Mucosa of stomach (tissue), 1 donor: ENCODE measurements at regions not wholly inside any gene's neighbourhood (a gene's known extent, or its start where the extent isn't known, plus 50 kb on each side); places are given as distances from the start of the nearest gene placed in this dataset.

Experiments used
- H3K27me3 ChIP-seq: one replicate; pipeline ENCODE4 v1.7.0; 2013; ENCODE audit warnings: mild to moderate bottlenecking, low read length; ENCODE audit not compliant: control insufficient read depth, insufficient read depth
- H3K36me3 ChIP-seq: one replicate; pipeline ENCODE4 v1.7.0; 2013; ENCODE audit warnings: low read length; ENCODE audit not compliant: control insufficient read depth, insufficient read depth
- H3K4me1 ChIP-seq: one replicate; pipeline ENCODE4 v1.7.0; 2013; ENCODE audit warnings: mild to moderate bottlenecking, low read length; ENCODE audit not compliant: control insufficient read depth, insufficient read depth
- H3K4me3 ChIP-seq: one replicate; pipeline ENCODE4 v1.7.0; 2013; ENCODE audit warnings: low read length
- H3K9ac ChIP-seq: one replicate; pipeline ENCODE4 v1.7.0; 2013; ENCODE audit warnings: mild to moderate bottlenecking, low read length, moderate library complexity
- H3K9me3 ChIP-seq: one replicate; pipeline ENCODE4 v1.7.0; 2013; ENCODE audit warnings: mild to moderate bottlenecking, low read length, moderate library complexity; ENCODE audit not compliant: control insufficient read depth
- donor health status: Pancreatic carcinoma.

GRCh38 chr2:7997279-7997678 is 684.6 kb upstream of the ID2 start:
- no peaks in the 10 kb centered on the region for H3K9me3 ChIP-seq
- H3K9ac ChIP-seq = no peak overlapping the region
- no peak overlapping the region for H3K4me3 ChIP-seq
- H3K4me1 ChIP-seq = no peaks in the 10 kb centered on the region
- H3K27me3 ChIP-seq = no peaks in the 10 kb centered on the region
- H3K36me3 ChIP-seq = no peaks in the 10 kb centered on the region

GRCh38 chr2:7999683-8000476 is 682.0 kb upstream of the ID2 start:
- no peaks in the 10 kb centered on the region for H3K4me1 ChIP-seq
- no peaks in the 10 kb centered on the region for H3K27me3 ChIP-seq
- H3K9ac ChIP-seq = no peak overlapping the region
- no peaks in the 10 kb centered on the region for H3K9me3 ChIP-seq
- no peak overlapping the region for H3K4me3 ChIP-seq
- no peaks in the 10 kb centered on the region for H3K36me3 ChIP-seq

GRCh38 chr2:8000870-8001269 is 681.0 kb upstream of the ID2 start:
- no peaks in the 10 kb centered on the region for H3K27me3 ChIP-seq
- no peaks in the 10 kb centered on the region for H3K36me3 ChIP-seq
- no peaks in the 10 kb centered on the region for H3K4me1 ChIP-seq
- H3K9me3 ChIP-seq = no peaks in the 10 kb centered on the region
- H3K4me3 ChIP-seq = no peak overlapping the region
- no peak overlapping the region for H3K9ac ChIP-seq

GRCh38 chr2:8002765-8003393 is 679.0 kb upstream of the ID2 start:
- H3K4me3 ChIP-seq = no peak overlapping the region
- H3K9ac ChIP-seq = no peak overlapping the region
- no peaks in the 10 kb centered on the region for H3K36me3 ChIP-seq
- H3K27me3 ChIP-seq = no peaks in the 10 kb centered on the region
- no peaks in the 10 kb centered on the region for H3K4me1 ChIP-seq
- no peaks in the 10 kb centered on the region for H3K9me3 ChIP-seq

- Histone ChIP-seq H3K27me3 (no peaks in the 10 kb centered on the region), H3K4me3 (no peak overlapping the region), H3K36me3 (no peaks in the 10 kb centered on the region), H3K9me3 (no peaks in the 10 kb centered on the region), H3K4me1 (no peaks in the 10 kb centered on the region), H3K9ac (no peak overlapping the region)
These were observed 678.3 kb upstream of the ID2 start for GRCh38 chr2:8003462-8004075.

- no peak overlapping the region for H3K9ac ChIP-seq
- no peak overlapping the region for H3K4me3 ChIP-seq
- H3K27me3 ChIP-seq = no peaks in the 10 kb centered on the region
- no peaks in the 10 kb centered on the region for H3K9me3 ChIP-seq
- H3K4me1 ChIP-seq = no peaks in the 10 kb centered on the region
- no peaks in the 10 kb centered on the region for H3K36me3 ChIP-seq
These were observed 677.6 kb upstream of the ID2 start for GRCh38 chr2:8004250-8004681.

GRCh38 chr2:8006181-8006580 is 675.7 kb upstream of the ID2 start:
- H3K27me3 ChIP-seq = no peaks in the 10 kb centered on the region
- no peaks in the 10 kb centered on the region for H3K4me1 ChIP-seq

GRCh38 chr2:8006626-8007025 is 675.2 kb upstream of the ID2 start:
- no peaks in the 10 kb centered on the region for H3K9me3 ChIP-seq
- no peak overlapping the region for H3K9ac ChIP-seq
- no peaks in the 10 kb centered on the region for H3K4me1 ChIP-seq
- H3K4me3 ChIP-seq = no peak overlapping the region
- no peaks in the 10 kb centered on the region for H3K27me3 ChIP-seq
- H3K36me3 ChIP-seq = no peaks in the 10 kb centered on the region

More at GRCh38 chr2:8006181-8006580, 675.7 kb upstream of the ID2 start:
- Histone ChIP-seq H3K36me3 (no peaks in the 10 kb centered on the region), H3K4me3 (no peak overlapping the region), H3K9ac (no peak overlapping the region), H3K9me3 (no peaks in the 10 kb centered on the region)

- Histone ChIP-seq H3K4me1 (no peaks in the 10 kb centered on the region), H3K9ac (no peak overlapping the region), H3K36me3 (no peaks in the 10 kb centered on the region), H3K4me3 (no peak overlapping the region), H3K27me3 (no peaks in the 10 kb centered on the region), H3K9me3 (no peaks in the 10 kb centered on the region)
These were observed 672.8 kb upstream of the ID2 start for GRCh38 chr2:8009010-8009597.

- H3K27me3 ChIP-seq = no peaks in the 10 kb centered on the region
- no peaks in the 10 kb centered on the region for H3K36me3 ChIP-seq
- no peak overlapping the region for H3K4me3 ChIP-seq
- no peak overlapping the region for H3K9ac ChIP-seq
- no peaks in the 10 kb centered on the region for H3K4me1 ChIP-seq
- no peaks in the 10 kb centered on the region for H3K9me3 ChIP-seq
These were observed 665.8 kb upstream of the ID2 start for GRCh38 chr2:8015848-8016600.

- Histone ChIP-seq H3K4me3 (no peak overlapping the region), H3K36me3 (no peaks in the 10 kb centered on the region), H3K9me3 (no peaks in the 10 kb centered on the region), H3K9ac (no peak overlapping the region), H3K4me1 (no peaks in the 10 kb centered on the region), H3K27me3 (no peaks in the 10 kb centered on the region)
These were observed 665.2 kb upstream of the ID2 start for GRCh38 chr2:8016688-8017087.
